Prostate gland (tissue), 2 donors: ENCODE measurements at regions not wholly inside any gene's neighbourhood (a gene's known extent, or its start where the extent isn't known, plus 50 kb on each side); places are given as distances from the start of the nearest gene placed in this dataset.

Source experiments
- CTCF ChIP-seq, 4 experiments: fragments of 200-600 bp in 2 of 4; fragments of 450-650 bp in 2 of 4; sonication (generic) in 2 of 4; IDR thresholded peaks; 1 replicate in 3 of 4; 2 replicates in 1 of 4; pipeline ENCODE4 v1.5.1; 2016 to 2019; ENCODE audit warnings: antibody characterized with exemption in 4 of 4, mild to moderate bottlenecking in 2 of 4, moderate library complexity in 2 of 4
- POLR2A ChIP-seq: fragments of 450-650 bp; IDR thresholded peaks from one replicate; pipeline ENCODE4 v1.6.1; 2016; ENCODE audit warnings: antibody characterized with exemption, mild to moderate bottlenecking
- POLR2AphosphoS5 ChIP-seq: sonication (generic); formaldehyde crosslinking; IDR thresholded peaks from one replicate; pipeline ENCODE4 v1.6.1; 2017; ENCODE audit warnings: antibody characterized with exemption

DNA sequence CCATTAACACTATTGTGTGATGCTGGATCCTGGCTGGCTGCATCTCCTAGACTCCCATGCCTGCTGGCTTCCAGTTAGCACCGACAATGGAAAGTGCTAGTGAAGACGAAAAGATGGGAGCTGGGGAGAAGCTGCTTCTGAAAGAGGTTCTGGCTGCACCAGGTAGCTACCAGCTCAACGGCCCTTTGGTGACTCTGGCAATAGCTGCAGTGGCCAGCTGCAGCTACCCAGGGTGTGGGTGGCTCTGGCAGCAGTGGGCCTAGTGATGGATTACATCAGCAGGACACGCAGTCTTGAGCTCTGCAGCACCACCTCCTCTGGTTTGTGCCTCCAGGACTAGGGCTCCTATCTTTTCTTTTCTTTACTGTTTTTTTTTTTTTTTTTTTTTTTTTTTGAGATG lies 662.6 kb downstream of the MATN1 start:
- TF ChIP-seq POLR2A (no peak), CTCF (IDR thresholded peaks at IDR 0.05) (no peak), POLR2AphosphoS5 (no peak)
